ENCODE measurements at regions not wholly inside any gene's neighbourhood (a gene's known extent, or its start where the extent isn't known, plus 50 kb on each side); places are given as distances from the start of the nearest gene placed in this dataset.

DNA sequence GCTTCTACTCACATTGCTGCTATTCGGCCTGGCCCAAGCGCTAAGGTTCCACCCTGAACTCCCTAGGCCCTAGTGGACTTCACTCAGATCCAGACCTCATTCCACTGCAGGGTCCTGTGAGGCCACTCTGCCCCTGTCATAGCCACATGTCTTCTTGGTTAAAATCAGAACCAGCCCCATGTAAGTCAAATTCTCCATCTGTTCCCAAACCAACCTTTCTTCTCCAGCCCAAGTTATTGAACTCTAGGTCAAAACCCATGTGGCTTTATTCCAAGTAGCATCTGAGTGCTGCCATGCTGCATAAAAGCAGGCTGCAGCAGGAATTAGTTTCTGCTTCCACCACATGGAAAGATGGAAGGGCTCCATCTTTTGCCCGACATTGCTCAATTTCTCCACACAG, 281.2 kb downstream of the SNX13 start:
- DNase-seq, result no peak

DNA sequence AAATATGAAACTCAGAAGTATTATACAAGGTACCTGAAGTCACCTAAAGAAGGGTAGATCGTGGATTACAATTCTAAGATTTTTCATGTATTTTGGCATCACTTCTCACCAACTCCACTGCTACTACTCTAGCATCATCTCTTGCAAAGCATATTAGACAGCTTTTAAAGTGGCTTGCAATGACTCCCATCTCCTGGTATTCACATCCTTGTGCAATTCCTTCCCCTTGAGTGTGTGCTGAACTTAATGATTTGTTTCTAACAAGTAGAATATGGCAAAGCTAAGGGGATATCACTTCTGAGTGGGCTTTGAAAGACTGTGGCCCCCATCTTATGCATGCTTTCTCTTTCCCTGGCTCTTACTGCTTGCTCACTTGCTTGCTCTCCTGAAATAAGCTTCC, 280.2 kb downstream of the SNX13 start:
- peak; percentile 59 for DNase-seq

DNA sequence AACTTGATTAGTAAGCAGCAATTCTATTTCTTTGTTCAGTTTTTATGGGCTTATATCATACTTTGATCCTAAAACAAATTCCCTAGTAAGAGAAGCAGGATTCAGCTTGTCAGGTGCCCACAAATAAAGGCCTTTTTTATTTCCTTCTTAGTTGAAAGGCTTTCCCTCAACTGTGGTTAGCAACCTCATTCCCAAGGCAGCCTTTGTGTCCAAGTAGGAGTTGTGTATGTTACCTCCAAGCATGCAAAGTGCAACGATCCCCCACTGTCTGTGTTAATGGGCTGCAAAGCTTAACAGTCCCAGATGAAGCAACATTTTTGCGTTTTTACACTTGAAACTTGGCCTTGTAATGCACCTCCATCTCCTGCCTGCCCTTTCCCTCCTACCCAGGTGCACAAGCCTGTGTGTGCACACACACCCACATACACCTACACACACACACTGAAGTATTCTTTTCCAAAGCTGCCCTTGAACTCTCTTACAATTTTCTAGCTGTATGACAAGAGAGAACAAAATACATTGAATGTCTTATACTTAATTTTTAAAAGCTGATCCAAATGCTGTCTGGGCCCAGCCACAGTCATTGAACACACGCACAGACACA, 278.2 kb downstream of the SNX13 start:
- no peak for DNase-seq

DNA sequence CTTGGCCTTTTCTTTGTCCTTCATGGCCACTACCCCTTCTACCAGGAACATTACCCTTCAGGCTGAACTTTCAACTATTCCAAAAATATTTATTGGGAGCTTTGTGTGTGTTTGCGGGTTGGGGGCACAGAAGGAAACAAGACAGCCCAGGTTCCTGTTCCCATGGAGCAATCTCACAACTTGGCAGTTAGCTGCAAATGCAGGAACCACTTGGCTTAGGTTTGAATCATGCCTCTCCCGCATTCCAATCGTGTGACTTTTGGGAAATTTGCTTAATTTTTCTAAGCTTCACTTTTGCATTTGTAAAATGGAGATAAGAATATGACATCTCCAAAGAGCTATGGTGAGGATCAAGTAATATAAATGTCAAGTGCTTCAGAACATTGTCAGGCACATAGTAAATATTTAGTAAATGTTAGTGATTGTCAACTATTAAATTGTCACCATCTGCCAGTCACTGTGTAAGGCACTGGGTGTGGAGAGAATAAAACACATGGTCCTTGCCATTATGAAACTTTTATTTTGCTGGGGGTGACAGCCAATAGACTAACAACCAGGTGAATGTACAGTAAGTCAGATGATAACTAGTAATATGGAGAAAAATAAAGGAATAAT, 277.1 kb downstream of the SNX13 start:
- peak; percentile 59 for DNase-seq

DNA sequence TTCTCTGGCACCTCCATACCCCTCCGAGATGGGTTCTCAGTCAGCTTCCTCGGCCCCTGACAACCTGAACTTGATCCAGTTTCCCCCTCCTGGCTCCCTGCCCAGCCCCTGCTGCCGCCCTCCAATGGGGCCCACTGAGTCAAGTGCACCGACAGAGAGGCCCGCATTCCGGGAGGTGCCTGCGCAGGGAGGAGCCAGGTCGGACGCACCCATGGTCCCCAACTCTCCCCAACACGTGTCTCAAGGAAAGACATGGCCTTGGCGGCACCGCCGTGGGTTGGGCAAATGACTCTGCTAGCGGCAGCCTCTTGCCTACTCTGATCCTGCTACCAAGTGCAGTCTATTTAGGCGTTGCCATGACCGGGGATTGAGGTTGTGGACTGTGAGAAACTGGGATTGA, 275.3 kb downstream of the SNX13 start:
- no peak for DNase-seq

DNA sequence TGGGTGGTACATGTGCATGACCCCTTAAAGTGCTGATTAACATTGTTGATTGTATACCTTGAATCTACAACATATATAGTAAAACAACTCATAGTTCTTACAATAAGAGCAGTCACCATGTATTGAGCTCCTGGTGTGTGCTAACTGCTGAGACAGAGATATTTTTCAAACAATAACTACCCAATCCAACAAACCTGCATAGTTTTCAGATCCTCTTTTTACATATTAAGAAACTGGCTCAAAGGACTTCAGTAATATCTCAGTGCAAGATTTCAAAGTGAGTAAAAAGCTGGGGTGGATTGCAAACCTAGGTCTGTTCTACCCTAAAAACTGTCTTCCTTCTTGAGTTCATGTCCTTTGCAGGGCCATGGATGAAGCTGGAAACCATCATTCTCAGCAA, 272.2 kb downstream of the SNX13 start:
- DNase-seq, result no peak

DNA sequence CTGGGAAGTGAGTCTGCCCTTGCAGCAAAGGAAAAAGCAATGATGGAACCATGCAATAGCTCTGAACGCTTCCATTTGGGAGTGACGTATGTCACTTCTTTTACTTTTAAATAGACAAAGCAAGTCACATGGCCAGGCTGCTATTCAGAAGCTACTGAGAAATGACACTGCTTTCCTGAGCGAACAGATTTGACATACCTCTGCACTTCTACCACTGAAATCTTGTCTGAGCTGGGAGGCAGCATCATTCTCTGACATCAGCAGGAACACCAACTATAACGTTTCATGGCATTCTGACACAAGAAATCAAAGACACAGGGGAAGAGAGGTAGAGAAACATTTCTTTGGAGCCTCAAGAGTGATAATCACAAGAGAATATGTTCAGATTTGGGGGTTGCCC, 271.1 kb downstream of the SNX13 start:
- no peak for DNase-seq

DNA sequence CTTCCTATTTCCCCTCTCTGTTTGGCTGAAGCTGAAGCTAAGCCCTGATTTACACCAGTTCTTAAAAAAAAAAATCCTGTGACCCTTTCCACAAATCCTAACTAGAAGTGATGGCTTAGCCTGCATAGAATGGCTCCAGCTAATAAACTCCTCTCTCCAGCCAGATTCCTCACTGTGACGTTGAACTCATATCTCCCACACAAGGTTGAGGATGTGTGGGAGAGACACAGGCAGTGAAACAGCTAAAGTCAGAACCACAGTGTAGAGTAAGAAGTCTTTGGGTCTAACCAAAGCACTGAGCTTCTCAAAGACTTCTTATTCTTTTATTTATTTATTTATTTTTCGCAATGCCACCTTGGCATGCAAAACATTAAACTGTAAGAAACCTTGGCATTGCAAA, 268.3 kb downstream of the SNX13 start:
- no peak for DNase-seq

DNA sequence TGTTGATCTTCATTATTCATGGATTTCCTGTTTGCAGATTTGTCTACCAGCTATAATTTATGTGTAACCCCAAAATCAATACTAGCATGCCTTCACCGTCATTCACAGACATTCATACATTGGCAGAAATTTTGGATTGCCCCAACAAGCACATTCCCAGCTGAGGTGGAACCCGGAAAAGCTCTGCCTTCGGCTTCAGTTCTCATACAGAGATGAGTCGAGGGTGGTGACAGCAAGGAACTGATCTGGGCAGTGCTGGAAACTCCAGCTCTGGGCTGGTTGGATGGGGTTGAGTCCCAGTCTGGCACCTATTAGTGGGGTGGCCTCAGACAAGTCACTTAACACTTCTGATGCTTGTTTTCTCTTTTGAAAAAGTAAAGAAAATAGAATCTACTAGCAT, 267.5 kb downstream of the SNX13 start:
- no peak for DNase-seq

DNA sequence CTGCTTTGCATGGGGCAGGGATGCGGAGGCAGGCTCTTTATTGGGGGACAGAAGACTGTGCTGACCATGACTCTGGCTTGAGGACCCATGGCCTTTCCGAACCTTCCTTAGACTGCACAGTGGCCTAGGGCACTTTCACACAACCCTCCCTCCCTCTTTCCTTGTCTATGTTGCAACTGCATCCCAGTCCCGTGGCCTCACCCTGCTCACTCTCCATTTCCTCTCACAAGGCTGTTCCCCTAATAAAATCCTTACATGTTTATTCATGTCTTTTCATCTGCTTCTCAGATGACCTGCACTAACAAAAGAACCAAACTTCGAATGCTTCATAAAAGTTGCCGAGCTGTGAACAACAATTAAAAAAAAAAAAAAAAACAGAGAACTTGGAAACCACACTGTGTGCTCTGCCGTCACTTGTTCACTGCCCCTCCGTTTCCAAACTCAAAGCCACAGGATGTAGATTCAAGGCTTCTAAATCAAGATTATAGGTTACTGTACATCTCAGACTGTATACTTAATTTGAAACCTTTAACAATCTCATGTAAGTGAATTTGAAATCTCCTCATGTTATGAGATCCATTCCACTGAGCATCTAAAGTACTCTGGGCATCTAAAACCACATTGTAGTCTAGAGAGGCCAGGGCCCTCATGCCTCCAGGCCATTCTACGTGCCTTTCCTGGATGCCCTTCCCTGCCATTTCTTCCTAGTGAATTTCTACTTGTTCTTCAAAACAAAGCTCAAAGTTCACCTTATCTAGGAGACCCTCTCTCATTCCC, 265.9 kb downstream of the SNX13 start:
- no peak for DNase-seq

DNA sequence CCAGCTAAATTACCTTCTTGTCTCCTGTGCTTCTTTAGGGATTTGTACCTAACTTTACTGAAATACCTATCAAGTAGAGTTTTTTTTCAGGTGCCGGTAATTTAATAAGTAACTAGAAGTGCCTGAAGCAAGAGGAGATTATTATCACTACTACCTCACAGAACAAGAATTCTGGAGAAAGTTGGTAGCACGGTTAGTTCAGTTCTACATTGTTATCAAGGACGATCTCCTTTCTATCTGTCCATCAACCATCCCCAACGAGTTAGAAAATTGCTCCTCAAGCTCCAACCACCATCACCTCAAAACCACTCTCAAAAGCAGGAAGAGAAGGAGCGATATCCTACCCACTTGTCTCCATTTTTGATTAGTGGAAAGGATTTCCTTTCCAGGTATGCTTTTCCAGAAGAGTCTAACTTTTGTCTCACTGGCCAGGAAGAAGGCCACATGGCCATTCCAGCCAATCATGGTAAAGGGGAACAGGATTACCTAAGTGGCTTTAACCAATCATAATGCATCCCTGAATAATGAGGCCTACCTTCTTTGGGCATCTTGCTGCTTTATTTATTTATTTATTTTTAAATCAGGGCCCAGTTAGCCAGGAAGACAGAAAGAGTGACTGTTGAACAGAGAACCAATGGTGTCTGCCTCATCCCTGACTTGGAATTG, 265.2 kb downstream of the SNX13 start:
- no peak for DNase-seq

DNA sequence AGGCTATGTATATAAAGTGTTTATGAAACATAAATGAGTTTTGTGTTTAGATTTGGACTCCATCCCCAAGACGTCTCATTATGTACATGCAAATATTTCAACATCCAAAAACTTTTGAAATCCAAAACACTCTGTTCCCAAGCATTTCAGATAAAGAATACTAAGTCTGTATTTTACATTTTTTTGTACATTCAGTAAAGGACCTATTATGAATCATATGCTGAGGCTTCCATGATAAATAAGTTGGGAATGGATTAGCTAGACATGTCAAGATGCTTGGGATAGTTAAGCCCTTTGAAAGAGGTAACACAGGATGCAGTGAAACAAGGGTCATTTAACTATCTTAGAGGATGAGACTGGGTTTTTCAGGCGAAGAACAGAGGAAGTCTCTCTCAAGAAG, 262.9 kb downstream of the SNX13 start:
- no peak for DNase-seq

DNA sequence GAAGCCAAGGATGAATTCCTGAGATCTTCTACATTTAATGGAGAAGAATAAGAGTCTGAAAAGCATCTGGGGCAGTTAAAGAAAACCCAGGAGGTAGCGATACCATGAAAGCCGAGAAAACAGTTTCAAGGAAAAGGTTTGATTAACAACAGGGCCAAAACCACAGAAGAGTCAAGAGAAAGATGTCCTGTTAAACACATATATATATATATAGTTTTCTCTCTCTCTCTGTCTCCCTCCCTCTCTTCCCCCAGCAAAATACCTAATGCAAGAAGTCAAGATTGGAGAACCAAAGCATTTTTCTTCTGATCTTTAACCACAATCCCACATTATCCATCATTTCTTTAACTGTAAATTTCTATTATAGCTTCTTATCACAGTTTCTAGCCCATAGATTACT, 261.4 kb downstream of the SNX13 start:
- no peak for DNase-seq

DNA sequence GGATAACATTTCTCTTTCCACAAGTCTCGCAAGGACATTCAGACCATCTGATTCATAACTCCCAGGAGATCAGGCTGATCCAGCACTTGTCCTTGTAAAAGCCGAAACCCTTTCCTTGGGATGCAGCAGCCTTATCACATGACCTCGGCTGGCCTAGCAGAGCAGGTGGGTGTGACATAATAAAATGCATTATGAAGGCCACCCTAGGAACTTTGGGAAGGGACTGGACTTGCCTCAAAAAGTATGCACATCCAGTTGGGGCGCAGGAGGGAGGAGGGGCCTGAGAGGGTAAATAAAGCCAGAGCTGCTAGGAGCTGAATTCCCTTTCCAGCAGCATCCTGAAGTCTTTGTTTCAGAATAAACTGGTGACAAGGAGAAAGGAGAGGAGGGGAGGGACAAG, 260.8 kb downstream of the SNX13 start:
- no peak for DNase-seq

DNA sequence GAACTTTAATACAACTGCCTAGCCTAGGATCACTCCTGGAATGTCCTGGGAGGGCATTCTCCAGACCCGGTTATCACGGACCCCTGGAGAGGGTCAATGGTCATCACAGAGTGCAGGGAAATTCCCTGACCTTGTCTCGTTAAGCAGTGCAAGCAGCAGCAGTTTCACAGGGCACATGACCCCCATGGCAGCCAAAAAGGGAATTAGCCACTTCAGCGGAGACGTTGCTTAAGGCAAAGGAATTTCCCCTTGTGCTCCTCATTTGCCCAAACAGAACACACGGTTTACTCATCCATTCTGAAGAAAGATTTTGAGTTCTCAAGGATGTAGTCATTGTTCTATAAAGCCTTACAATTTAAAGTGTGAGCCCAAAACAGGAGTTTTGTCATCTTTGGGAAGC, 260.3 kb downstream of the SNX13 start:
- DNase-seq, result peak; percentile 69

DNA sequence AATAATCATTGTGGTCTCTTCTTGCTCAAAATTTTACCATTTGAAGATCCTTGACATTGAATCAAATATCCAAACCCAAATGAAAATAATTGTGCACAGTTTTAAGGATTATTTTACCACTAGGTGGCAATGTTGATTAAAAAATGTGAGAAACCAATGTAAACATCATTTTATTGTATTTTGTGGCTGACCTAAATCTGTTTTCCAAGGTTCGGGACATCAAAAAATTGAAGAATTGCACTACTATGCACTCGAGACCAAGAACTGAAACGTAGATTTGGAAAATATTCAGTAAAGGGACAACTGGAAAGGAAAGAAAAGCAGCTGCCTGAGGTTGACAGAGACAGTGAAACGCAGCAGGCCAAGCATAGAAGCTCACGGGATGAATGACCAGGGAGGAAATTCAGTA, 259.3 kb downstream of the SNX13 start:
- peak; percentile 53 for DNase-seq

DNA sequence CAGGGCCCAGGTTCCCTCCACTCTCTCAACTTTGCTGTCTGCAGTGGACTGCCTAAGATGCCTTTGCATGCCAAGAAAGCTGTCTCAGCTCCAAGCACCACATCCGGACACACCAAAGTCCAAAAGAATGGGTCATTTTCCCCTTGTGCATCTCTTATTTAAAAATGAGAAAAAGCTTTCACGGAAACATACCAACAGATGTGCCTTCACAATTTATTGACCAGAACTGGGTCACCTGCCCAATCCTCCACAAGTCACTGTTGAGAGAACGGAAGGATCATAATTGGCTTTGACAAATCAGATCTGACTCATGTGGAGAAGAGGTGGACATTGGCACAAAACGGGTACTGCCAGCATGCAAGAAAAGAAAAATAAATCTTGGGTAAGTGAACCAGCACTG, 258.3 kb downstream of the SNX13 start:
- no peak for DNase-seq

DNA sequence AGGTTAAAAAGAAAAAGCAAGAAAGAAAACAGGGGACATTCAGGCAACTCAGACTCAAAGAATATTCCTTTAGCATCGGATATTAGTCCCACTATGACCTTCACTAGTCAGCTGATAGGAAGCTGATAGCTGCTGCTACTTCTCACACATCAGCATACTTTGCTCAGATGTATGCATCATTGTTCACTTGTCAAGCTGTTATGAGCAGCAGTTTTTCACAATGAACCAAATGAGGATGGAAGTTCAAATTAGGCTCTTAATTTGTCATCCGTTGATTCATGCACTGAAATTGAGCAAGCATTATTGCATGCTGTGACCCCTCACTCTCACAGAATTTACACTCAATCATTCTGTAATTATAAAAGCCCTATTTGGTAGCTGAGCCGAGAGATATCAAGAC, 257.7 kb downstream of the SNX13 start:
- DNase-seq, result no peak

DNA sequence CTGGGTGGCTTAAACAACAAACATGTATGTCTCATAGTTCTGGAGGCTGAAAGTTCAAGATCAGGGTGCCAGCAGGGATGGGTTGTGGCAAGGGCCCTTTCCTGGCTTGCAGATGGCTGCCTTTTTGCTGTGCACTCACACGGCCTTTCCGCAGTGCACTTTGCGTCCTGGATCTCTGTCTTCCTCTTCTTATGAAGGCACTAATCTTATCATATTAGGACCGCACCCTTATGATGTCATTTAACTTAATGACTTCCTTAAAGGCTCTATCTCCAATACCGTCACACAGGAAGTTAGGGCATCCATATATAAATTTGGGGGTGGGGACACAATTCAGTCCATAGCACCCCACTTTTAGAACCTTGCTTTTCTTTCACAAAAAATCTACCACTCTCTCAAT, 255.2 kb downstream of the SNX13 start:
- DNase-seq, result no peak

DNA sequence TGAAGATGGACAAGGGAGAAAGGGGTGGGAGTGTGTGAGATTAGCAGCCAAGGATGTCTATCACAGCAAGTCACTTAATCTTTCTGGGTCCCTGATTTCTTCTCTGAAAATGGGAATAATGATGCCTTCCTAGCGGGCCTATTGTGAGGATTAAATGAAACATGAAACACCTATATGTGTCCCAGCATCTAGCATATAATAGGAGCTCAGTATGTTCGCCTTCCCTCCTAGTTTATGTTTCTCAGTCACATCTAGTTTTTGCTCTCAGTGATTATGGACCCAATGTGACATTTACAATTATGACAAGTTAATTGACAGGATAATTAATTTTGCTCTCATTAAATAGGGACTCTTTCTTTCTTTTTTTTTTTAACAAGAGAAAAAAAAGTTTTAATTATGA, 252.9 kb downstream of the SNX13 start:
- no peak for DNase-seq

DNA sequence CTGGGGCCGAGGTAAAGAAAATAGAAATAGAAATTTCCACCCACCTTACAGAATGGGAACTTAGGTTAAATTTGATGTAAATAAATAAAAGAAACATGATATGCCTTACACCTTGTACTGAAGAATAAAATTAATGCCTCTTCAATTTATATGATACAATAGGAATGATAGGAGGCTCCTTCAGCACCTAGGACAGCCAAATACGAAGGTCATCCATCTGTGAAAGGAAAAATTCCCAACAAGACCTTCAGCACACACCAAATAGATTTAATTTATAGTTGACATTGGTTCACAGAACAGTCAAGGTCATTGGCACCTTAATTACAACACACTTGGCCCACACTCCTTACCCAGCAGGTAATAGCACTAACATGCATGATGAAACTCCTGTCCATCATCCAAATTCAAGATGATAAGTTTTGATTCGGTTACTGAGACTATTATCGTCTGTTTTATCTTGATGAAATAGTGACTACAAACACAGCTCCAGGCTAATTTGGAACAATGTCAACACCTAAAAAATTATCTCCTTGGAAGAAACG, 250.9 kb downstream of the SNX13 start:
- DNase-seq, result no peak

DNA sequence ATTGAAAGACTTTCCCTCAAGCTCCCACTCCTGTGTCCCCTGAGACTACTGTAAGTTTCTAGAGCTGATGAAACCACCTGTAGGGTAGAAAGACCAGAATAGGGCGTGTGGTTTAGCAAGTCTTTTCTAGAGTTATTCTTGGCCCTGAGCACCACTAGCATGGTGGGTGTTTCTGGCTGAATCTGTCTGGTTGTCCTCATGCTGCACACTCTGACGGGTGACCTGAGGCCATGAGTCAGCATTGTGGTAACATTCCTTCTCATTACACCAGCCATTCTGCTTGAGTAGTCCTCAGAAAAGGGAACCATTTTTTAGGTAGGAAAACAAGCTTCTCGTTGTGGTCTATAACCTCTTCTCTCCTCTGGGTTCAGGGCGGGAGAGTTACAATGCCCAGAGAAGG, 250.3 kb downstream of the SNX13 start:
- peak; percentile 33 for DNase-seq

DNA sequence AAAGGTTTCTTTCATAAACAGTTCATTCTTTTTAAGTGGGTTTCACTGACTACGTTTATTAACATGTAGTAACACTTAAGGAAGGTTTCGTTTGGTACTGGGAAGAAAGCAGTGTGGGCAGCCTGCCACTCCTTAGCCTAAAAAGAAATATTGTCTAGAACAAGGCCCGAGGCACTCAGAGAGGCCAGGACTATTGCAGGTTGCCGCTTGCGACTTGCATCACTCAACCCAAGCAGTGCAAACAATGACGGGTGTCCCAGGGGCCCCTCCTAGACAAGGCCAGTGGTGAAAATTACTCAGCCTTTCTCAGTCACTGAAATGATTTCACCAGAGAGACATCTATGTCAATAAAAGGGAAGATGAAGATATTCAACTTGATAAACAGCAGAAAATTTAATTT, 243.9 kb downstream of the SNX13 start:
- DNase-seq, result peak; percentile 90
